ENCODE measurements at regions not wholly inside any gene's neighbourhood (a gene's known extent, or its start where the extent isn't known, plus 50 kb on each side); places are given as distances from the start of the nearest gene placed in this dataset.

DNA sequence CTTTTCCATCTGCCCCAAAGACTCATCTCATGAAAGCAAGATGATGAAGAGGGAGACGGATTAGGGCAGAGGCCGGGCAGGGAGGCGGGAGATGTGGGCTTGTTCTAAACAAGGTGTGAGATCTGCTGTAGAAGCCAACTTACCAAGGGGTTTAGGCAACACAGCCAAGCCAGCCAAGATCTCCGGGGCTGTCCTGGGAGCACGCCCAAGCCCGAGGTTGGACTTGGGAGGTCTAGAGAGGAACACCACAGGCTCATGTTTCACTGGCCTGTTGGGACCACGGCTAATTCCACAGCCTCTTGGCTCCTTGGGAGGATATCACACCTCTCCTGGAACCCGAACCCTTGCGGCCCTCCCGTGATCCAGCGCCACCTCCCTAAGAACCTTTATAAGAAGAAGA lies 171.4 kb downstream of the CRLF2 start:
- TF ChIP-seq, protein P1, sequence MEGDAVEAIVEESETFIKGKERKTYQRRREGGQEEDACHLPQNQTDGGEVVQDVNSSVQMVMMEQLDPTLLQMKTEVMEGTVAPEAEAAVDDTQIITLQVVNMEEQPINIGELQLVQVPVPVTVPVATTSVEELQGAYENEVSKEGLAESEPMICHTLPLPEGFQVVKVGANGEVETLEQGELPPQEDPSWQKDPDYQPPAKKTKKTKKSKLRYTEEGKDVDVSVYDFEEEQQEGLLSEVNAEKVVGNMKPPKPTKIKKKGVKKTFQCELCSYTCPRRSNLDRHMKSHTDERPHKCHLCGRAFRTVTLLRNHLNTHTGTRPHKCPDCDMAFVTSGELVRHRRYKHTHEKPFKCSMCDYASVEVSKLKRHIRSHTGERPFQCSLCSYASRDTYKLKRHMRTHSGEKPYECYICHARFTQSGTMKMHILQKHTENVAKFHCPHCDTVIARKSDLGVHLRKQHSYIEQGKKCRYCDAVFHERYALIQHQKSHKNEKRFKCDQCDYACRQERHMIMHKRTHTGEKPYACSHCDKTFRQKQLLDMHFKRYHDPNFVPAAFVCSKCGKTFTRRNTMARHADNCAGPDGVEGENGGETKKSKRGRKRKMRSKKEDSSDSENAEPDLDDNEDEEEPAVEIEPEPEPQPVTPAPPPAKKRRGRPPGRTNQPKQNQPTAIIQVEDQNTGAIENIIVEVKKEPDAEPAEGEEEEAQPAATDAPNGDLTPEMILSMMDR (conservative IDR thresholded peaks at IDR 0.05 in 1 of 2, IDR thresholded peaks at IDR 0.05 in 1 of 2; ENCODE audit: extremely low read depth in 1 of 2, insufficient read depth in 1 of 2, low read depth in 1 of 2, low read length in 2 of 2) = no peak
- no peak for TF ChIP-seq EZH2 (IDR thresholded peaks at IDR 0.05; ENCODE audit: borderline replicate concordance, low read length)

All from mammary epithelial cell (primary cell).